Psoas muscle (tissue), 7 donors: ENCODE measurements at regions not wholly inside any gene's neighbourhood (a gene's known extent, or its start where the extent isn't known, plus 50 kb on each side); places are given as distances from the start of the nearest gene placed in this dataset.
"Not testable (repeated sequence)": the region's sequence is repeated elsewhere in the genome, so short reads cannot be mapped to it uniquely, and the experiment has no call there.

ENCODE experiments used
- ATAC-seq, 4 donors: fragments of 200-7000 bp; cut with Tn5 transposase; one replicate each; pipeline ENCODE4 v1.9.1; 2020; ENCODE audit warnings: moderate library complexity in 3 of 4, mild to moderate bottlenecking in 2 of 4
- DNase-seq, 2 donors: peaks; one replicate each; pipeline ENCODE4 v3.0.0-alpha.2; 2020
- H3K27ac ChIP-seq: fragments of 200-600 bp; one replicate; pipeline ENCODE4 v1.8.0; 2022
- H3K27me3 ChIP-seq, 3 donors: fragments of 200-600 bp in 1 of 3; one replicate each; pipeline versions ENCODE4 v1.6.1 to v1.8.0; 2013 to 2022; ENCODE audit warnings: low read length in 2 of 3, mild to moderate bottlenecking in 2 of 3, moderate library complexity in 1 of 3; ENCODE audit not compliant: insufficient read depth in 3 of 3
- H3K36me3 ChIP-seq, 2 donors: fragments of 200-600 bp in 1 of 2; one replicate each; pipeline versions ENCODE4 v1.6.1 to v1.8.0; 2013 to 2022; ENCODE audit warnings: low read depth in 1 of 2, mild to moderate bottlenecking in 1 of 2, moderate library complexity in 1 of 2; ENCODE audit not compliant: insufficient read depth in 1 of 2
- H3K4me1 ChIP-seq: fragments of 200-600 bp; one replicate; pipeline ENCODE4 v1.8.0; 2022
- H3K4me3 ChIP-seq: fragments of 200-600 bp; one replicate; pipeline ENCODE4 v1.8.0; 2022; ENCODE audit warnings: mild to moderate bottlenecking
- H3K9me3 ChIP-seq: fragments of 200-600 bp; one replicate; pipeline ENCODE4 v1.8.0; 2022
- CTCF ChIP-seq: fragments of 200-600 bp; IDR thresholded peaks from one replicate; pipeline ENCODE4 v1.8.0; 2022; ENCODE audit warnings: antibody characterized with exemption
- WGBS, 3 donors: extraction: QIAGEN DNeasy Blood & Tissue Kit; methylation state at CpG; one replicate each; pipeline versions ENCODE4 v1.1.6 to v1.1.7; 2013; 5-methylcytosine and 5-hydroxymethylcytosine counted together
- intact Hi-C, 2 donors: fragments of 100-400 bp; cut with DNase I; formaldehyde crosslinking; loops; one replicate each; pipeline versions ENCODE4 v1.11.0 to v1.14.2; 2022
- donor health status: healthy with polysubstance abuse.
- donor health status: DM: no; HTN: no; CAD: no; lungs with moderate emphysema.
- donor health status: Bipolar disorder and iron deficiency.
- donor health status: healthy.
- donor health status: DM: yes; HTN: yes; CAD: no.
- donor health status: DM: no; HTN: no; CAD: no.
- donor health status: DM: yes; HTN: yes; CAD: no.

- intact Hi-C loops: no loop called here
- DNase-seq (no peak), ATAC-seq (no peak)
- Histone ChIP-seq H3K4me3 (no peak overlapping the region), H3K9me3 (no peaks in the 10 kb centered on the region), H3K27ac (no peak overlapping the region), H3K36me3 (no peaks in the 10 kb centered on the region), H3K27me3 (no peaks in the 10 kb centered on the region), H3K4me1 (no peaks in the 10 kb centered on the region)
- TF ChIP-seq CTCF: no peak
- 52 to 60% (median 57%) methylated on average over 2 of the region's 2 CpGs for WGBS, 3 donors
Measured at GRCh38 chr14:83712418-83713129, 1817.4 kb upstream of the FLRT2 start.

GRCh38 chr14:83713732-83714131 lies 1816.2 kb upstream of the FLRT2 start:
- ATAC-seq (no peak), DNase-seq (no peak)
- intact Hi-C loops: no loop called here
- Histone ChIP-seq H3K9me3 (no peaks in the 10 kb centered on the region), H3K27me3 (no peaks in the 10 kb centered on the region), H3K27ac (no peak overlapping the region), H3K36me3 (no peaks in the 10 kb centered on the region), H3K4me1 (no peaks in the 10 kb centered on the region), H3K4me3 (no peak overlapping the region)
- 82 to 87% (median 82%) methylated on average over 2 of the region's 2 CpGs for WGBS, 3 donors
- no peak for TF ChIP-seq CTCF

- intact Hi-C loops: no loop called here
- Histone ChIP-seq H3K27me3 (no peaks in the 10 kb centered on the region), H3K9me3 (no peaks in the 10 kb centered on the region), H3K4me3 (no peak overlapping the region), H3K4me1 (no peaks in the 10 kb centered on the region), H3K36me3 (no peaks in the 10 kb centered on the region), H3K27ac (no peak overlapping the region)
- ATAC-seq: no peak
- DNase-seq: no peak
- no peak for TF ChIP-seq CTCF
Measured at GRCh38 chr14:83714151-83714550, 1815.8 kb upstream of the FLRT2 start.

- DNase-seq: not testable (repeated sequence)
- WGBS, 3 donors: 96 to 97% (median 96%) methylated on average over 12 of the region's 12 CpGs
Measured at GRCh38 chr14:83719435-83719834, 1810.5 kb upstream of the FLRT2 start.

GRCh38 chr14:83733670-83734069 lies 1796.3 kb upstream of the FLRT2 start:
- H3K36me3 ChIP-seq: no peaks in the 10 kb centered on the region
- intact Hi-C loops: no loop called here
- WGBS, 3 donors: 75 to 79% (median 78%) methylated on average over 1 of the region's 1 CpG
- no peak for TF ChIP-seq CTCF
- no peaks in the 10 kb centered on the region for H3K27me3 ChIP-seq
- no peak overlapping the region for H3K4me3 ChIP-seq
- no peaks in the 10 kb centered on the region for H3K9me3 ChIP-seq
- H3K27ac ChIP-seq: no peak overlapping the region
- DNase-seq (no peak), ATAC-seq (no peak)
- H3K4me1 ChIP-seq: no peaks in the 10 kb centered on the region

More at GRCh38 chr14:83719435-83719834, 1810.5 kb upstream of the FLRT2 start:
- intact Hi-C loops, H3K27ac ChIP-seq, ATAC-seq, H3K4me1 ChIP-seq, H3K9me3 ChIP-seq, H3K4me3 ChIP-seq, H3K36me3 ChIP-seq, H3K27me3 ChIP-seq: not testable (repeated sequence)
